GM18511 (cell line): ENCODE measurements at regions not wholly inside any gene's neighbourhood (a gene's known extent, or its start where the extent isn't known, plus 50 kb on each side); places are given as distances from the start of the nearest gene placed in this dataset.

ENCODE experiments used
- ATAC-seq: cut with Tn5 transposase; IDR thresholded peaks from one replicate; pipeline ENCODE4 v1.9.1; 2021; ENCODE audit warnings: mild to moderate bottlenecking, moderate library complexity; ENCODE audit not compliant: unreplicated experiment

DNA sequence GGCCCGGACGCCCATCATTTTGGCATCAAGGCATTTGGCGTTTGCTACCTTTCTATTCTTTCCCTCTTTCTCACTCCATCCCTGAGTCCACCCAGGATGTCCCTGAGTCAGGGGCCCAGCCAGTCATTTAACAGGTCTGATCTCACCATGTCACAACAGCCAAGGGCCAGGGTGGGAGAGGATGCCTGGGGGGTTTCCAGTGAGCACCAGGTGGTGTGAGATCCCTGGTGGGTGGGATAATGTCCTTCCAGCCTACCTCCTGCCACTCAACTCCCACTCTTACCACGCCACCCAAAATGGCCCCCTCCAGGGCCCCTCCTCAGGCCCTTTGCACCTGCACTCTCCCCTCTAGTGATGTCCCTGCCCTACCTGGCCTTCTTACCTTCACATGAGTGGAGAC is 310.8 kb downstream of the BCL11B start:
- ATAC-seq: no peak

DNA sequence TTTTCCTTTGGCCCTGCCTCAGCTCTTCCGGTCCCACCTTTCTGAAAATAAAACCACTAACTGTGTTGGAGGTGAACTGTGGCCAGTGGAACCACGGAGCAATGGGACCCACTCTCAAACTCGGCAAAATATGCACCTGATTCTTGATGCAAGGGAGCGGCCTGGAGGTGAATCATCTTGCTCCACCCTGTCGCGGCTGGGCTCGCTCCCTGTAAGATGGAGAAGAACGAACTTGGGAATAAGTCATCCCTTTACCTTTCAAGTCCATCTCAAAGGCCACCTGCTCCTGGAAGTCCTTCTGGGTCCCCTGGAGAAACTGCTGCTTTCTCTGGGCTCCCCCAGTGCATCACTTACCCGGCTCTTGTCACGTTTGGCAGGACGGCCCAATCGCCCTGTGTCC is 309.9 kb downstream of the BCL11B start:
- no peak for ATAC-seq

DNA sequence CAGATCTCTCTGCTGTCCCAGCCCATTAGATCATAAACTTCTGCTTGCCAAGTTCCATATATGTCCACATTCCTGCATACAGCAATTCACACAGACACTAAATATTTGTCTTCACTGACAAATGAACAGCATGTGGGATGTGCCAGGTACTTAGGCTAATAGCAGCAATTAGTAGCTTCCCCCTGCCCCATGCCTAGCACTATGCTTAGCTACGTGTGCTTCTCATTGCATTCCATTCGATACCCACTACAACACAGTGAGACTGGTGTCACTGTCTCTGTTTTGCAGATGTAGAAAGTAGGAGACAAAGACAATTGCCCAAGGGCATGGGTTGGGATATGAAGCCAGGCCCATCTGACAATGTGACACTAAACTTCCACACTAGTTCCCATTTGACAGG is 308.4 kb downstream of the BCL11B start:
- ATAC-seq: no peak

DNA sequence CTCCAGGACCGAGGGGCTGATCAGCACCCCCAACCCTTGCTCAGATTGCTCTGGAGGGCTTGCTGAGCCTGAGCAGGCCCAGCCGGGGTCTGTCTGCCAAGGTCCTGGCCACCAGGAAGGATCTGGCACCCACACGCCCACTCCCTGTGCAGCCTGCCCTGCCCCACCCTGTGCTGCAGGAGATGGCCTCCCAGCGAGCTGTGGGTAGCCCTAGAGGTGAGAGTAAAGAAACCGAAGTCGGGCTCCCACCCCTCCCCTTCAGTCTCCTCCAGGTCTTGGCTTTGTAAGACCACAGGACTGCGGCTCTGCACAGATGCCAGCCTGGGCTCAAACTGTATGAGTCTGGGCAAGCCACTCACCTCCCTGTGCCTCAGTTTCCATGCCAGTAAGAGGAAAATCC is 307.8 kb downstream of the BCL11B start:
- ATAC-seq: no peak

DNA sequence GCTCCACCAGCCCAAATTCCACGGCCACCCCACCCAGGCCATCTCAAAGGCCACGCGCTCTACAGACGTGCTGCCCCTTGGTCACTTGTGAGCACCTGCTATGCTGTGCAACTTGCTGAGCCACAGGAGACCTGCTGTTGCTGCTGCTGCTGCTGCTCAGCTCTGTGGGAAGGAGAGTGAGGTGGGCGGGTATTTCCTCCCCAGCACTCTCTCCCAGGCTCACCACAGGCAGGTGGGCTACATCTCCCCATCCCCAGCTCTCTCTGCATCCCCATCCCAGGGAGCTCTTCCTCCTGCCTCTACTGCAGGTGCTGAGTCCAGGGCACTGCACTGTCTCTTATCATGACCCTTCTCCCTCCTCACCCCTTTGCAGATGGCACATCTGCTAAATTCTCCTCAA is 306.9 kb downstream of the BCL11B start:
- no peak for ATAC-seq

DNA sequence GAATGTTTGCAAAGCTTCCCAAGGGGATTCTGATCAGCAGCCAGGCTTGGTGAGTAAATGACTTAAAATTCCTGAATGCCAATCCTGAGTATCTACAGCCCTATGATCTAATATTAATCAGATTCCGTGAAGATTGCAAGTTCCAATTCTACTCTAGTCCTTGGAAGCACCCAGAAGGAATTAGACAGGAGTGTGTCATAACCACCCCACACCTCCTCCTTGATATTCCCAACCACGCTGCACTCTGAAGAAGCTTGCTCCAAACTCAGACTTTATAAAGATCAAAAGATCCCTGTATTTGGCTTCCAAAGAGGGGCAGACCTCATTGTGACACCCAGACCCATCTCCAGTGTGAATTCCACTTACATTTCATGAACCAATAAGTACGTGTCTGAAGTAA is 306.0 kb downstream of the BCL11B start:
- no peak for ATAC-seq

DNA sequence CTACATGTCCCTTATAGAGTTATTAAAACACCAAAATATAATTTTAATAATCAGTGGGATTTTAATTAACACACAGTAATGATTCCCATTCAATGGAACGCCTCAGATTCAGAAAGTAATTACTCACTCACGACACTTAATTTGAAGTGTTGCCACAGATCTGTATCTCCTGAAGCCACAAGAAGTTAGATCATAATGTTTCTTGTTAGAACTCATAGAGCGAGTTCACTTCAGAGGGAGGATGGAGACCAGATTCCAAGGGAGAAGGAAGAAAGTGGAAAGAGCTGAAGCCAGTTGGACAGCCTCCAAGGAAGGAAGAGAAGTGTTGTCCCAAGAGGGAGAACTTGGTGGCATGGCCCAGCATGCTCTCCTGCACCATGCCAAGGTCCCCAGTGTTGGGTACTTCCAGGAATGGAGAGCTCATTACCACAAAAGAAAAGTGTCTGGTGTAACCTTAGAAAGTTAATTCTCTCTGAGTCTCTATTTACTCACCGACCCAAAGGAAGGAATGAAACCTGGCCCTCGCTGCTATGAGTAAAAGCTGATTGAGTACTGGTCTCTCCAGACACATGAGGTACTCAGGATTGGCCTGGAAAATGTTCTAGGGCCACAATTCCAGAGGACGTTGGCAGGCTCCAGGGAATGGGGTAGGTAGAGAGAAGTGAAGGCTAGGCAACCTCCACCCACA is 305.4 kb downstream of the BCL11B start:
- ATAC-seq: no peak

DNA sequence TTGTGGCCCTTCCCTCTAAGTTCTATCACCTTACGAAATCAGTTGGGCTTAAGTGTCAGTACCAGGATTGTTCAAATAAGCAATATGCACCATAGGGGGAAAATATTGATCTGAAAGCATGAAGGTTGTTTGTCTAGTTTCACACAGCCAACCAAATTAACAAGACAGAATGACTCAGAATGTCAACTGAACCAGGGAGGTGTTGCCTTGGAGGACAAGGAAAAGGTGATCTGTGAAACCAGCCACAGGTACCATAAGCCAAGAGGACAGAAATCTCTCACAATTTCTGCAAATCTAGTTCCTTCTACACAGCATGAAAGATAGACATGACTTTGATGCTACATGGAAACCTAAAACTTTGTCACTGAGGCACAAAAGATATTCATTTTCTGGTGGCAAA is 297.9 kb downstream of the BCL11B start:
- no peak for ATAC-seq

DNA sequence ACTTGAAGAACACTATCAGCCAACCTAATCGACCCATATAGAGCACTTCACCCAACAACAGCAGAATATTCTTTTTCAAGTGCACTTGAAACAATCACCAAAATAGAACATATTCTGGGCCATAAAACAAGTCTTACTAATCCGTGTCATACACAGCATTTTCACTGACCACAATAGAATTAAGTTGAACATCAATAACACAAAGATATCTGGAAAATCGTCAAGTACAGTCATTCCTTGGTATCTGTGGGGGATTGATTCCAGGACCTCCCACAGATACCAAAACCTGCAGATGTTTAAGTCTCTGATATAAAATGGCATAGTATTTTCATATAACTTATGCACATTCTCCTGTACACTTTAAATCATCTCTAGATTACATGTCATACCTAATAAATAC is 295.7 kb downstream of the BCL11B start:
- ATAC-seq: no peak

DNA sequence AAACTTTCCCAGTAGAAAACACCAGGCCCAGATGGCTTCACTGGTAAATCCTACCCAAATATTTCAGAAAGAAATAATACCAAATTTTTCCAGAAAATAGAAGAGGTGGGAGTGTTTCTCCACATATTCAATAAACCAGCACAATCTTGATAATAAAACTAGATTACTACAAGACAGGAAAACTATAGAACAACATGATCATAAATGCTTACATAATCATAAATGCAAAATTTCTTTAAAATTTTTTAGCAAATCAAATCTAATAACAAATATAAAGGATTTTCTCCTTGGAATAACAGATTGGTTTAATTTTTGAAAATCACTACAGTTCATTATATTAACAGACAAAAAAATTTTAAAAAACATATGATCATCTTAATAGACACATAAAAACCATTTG is 294.5 kb downstream of the BCL11B start:
- no peak for ATAC-seq

DNA sequence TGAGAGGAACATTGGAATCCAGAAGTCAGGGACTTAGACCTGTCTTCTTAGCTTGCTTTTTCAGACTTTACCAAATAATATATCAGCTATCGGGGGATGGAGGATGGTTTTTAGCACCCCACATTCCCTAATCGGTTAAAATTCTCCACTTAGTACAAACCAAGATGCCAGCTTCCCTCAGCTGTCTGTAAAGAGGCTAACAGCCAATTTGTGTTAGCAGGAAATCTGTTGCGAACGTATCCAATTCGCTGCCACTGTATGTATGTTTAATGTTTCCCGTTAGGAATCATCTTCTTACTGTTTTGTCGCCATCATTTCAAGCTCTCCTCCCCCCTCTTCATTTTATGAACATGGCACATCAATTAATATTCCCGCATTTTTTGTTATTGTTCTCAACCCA is 289.0 kb downstream of the BCL11B start:
- no peak for ATAC-seq

DNA sequence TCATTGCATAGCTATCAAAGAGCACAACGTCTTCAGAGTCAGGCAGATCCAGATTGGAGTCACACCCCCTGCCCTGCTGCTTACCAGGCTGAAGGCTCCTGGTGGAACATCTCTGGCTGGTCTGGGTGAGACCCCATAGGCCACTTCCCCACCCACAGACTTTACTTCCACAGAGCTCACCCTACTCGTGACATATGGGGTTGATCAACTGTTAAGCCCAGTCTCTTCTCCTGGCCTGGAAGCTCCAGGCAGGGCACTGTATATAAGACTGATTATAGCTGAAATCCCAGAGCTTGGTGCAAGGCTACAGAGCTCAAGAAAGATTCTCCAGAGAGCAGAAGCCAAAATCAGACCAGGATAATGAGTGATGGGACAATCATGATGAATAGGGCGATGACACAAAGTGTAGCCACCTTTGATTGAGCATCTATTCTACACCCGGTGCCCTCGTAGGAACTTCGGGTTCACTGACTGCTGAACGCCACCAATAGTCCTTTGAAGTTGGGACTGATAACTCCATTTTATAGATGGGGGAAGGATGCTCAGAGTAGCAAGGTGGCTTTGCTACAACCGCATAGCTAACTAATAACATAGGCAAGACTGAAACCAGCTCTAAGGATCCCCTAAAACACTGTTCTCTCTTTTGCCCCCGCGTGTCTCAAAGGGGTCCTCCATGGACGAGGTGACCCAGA is 287.8 kb downstream of the BCL11B start:
- no peak for ATAC-seq

DNA sequence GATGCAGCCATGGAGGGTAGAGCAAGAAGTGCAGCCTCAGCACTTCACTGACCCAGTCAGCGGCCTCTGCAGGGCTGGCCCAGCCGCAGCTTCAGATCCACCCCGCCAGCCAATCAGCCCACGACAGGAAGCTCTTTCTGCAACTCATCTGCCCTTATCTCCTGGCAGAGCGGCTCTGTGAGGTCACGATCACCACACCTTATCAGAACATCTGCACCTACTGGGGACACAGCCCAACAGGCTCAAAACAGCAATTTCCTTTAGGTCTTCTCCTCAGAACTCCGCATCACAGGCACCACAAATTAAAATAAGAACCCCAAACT is 287.3 kb downstream of the BCL11B start:
- no peak for ATAC-seq

DNA sequence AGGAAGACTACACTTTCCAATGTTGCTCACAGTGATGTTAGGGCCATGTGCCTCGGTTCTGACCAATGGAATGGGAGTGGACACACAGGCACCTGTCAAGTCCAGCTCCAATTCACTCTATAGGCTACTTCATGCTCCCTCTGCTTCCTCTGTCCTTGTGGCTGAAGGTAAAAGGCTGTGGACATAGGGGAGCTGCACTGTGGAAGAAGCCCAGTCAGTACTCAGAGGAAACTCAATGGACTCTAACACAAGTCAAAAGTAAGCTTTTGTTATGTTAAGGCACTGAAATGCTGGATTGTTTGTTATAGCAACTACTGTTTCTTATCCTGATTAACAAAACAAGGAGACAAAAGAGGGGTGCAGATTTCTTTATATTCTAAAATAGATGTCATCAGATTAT is 278.2 kb downstream of the BCL11B start:
- no peak for ATAC-seq

DNA sequence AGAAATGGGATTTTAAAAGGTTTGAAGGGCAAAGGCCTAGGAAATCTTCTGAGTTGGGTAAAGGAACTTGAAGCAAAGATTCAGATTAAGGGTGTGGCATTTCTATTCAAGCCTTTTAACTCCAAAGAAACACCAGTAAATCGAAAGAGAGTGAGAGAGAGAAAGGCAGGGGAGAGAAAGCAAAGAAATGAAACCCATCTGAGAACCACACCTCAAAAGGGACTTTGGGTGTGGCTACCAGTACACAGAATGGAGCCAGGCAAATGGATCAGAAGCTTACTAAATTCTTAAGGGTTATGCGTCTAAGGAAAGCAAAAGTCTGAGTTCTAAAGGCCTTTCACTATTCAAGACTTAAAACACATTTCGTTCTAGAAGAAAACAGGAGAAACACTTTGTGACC is 277.4 kb downstream of the BCL11B start:
- ATAC-seq: no peak

DNA sequence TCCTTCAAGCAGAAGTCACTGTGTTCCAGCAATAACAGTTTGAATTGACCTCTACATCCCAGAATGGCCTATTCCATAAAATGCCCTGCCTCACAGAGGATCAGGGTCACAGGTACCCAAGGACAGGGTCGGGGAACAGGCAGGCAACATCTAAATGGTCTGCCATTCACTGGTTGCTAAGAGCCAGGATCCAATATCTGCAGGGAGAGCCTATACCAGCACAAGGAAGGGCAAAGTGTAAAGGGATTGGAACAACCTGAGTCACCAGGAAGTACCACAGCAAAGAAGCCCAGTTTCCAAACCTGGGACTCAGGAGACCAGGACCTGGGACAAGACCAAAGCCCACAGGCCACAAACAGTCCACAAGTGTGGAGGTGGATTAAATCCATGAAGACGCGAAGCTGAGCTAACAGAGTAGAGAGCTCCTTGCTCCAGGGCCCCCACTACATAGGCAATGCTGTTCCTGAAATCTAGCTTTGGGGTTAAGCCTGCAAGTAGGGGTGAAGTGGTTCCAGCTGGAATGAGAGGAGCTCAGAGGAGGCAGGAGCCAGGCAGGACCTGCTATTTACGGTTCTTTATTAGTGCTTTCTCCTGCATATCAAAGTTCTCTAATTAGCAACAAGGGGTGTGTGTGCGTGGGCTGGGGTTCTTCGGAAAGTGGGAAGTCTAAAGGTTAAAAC is 274.3 kb downstream of the BCL11B start:
- no peak for ATAC-seq

DNA sequence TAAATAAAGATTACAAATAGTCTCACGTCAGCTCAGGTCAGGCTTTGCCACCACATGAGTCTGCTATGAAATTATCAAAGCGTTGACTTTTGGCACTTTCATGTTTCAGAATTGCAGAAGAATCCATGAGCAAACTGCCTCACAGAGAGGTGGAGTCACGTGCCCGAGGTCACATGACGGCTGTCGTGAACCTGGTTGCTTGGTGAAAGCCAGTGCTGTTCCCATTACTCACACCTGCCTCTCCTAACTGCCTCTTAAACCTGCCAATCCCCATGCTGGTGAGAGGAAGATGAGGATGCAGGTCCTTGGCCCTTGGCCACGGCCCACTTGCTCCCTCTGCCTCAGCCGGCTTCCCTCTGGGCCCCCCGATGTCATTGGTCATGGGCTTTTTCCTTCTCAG is 272.7 kb downstream of the BCL11B start:
- no peak for ATAC-seq

DNA sequence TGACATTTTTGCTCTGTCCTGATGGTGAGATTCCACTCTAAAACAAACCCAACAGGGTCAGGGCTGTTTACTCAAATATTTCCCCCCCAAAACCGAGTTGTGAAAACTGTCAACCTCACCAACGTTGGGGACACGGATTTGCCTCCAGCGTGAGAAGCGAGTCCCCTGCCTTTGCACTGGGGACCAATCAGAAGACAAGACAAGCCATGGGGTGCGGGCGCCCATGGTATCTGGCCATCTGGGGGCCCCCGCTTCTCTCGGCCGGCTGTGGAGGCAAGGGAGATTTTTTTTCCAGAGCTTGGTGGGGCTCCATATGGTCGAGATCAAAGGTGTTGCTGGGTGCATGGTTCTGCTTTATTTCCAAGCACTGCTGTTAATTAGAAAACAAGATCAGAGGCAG is 272.1 kb downstream of the BCL11B start:
- no peak for ATAC-seq

DNA sequence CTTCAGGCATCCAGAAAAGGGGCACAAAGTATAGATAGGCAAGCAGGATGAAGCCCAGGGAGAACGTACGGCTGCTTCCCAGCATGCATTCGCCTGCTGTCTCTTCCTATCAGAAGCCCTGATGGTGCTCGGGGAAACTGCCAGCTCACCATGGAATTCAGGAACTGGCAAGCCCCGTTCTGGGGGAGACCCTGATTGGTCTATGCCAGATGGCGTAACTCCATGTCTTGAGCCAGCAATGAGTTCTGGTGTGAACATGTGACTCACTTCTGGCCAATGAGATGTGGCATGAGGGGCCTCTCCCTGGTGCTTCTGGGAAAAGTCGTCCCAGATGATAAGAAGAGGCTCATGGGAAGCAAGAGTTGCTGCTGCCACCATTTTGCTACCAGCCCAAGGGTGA is 270.8 kb downstream of the BCL11B start:
- no peak for ATAC-seq

DNA sequence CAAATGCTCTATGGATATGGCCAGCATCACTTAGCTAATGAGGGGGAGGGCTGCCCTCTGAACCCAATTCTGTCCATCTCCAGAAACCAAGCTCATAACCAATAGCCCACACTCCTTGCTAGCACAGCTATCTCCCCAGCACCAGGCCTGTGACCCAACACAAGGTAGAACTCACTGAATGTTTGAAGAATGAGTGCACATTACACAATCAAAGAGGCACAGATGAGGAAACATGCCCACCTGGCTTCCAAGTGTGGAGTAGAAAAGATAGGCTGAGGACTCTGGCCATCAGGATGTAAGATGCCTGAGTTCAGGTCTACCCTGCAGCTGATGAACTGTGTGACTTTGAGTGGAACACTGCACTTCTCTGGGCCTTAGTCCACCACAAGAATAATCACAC is 268.4 kb downstream of the BCL11B start:
- no peak for ATAC-seq

DNA sequence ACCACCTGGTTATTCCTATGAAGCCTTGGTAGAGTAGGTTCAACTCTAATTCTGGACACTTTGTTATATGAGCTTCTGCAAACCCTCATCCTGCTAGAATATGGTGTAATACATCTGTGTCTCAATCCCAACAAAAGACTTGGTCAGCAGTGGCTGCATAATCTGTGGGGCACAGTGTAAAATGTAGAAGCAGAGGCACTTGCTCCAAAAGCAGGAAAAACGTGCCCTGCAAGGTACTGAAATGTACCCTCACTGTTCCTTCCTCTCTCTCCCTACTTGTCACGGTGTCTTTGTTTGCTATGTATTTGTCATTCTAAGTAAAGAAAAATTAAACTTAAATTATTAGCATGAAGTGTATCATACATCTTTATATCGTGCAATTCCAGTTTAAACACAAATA is 267.9 kb downstream of the BCL11B start:
- ATAC-seq: no peak

DNA sequence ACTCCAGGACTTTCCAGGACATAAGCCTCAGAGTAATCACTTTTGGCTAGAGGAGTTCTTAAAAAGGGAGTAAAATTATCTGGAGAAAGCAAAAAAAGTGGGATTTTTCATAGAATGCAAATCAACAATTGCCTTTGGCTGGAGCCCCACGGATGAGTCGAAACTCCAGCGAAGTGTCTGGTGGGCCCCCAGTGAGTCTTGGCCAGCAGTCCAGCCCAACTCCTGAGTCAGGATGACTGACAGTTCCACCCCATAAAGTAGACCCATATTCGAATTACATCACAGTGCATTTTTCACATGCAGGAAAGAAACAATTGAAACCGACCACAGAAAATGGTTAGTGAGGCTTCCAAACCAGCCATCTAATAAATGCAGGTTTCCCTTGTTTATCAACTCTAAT is 265.7 kb downstream of the BCL11B start:
- no peak for ATAC-seq

DNA sequence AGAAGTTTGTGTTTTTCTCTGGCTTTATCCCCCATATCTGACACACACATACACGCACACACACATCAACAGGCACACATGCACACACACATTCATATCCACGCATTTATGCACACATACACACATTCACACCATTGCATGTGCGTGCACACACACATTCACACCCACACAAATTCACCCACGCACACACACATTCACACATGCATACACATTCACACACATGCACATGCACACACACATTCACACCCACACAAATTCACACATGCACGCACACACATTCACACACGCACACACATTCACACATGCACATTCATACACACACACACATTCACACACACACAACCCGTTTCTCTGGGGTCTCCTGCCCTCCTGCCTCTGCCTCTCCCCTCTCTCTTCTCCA is 264.2 kb downstream of the BCL11B start:
- no peak for ATAC-seq
